K562 (cell line): ENCODE measurements at regions not wholly inside any gene's neighbourhood (a gene's known extent, or its start where the extent isn't known, plus 50 kb on each side); places are given as distances from the start of the nearest gene placed in this dataset.

Experiments used
- ETV6 ChIP-seq, 3 experiments: fragments of 150-350 bp in 1 of 3; sonication (generic) in 1 of 3; formaldehyde crosslinking in 1 of 3; IDR thresholded peaks; 2 replicates each; pipeline versions ENCODE4 v1.6.1 to v1.8.0; 2014 to 2022; ENCODE audit warnings: borderline replicate concordance in 2 of 3, low read depth in 2 of 3, antibody characterized with exemption in 1 of 3, low read length in 1 of 3, mild to moderate bottlenecking in 1 of 3, missing genetic modification reagents in 1 of 3
- ZBTB40 ChIP-seq, 2 experiments: fragments of 450-650 bp in 1 of 2; sonication (generic) in 1 of 2; formaldehyde crosslinking in 1 of 2; IDR thresholded peaks; 2 replicates each; pipeline versions ENCODE4 v1.7.1 to v1.9.0; 2016 to 2022; ENCODE audit warnings: inconsistent platforms in 1 of 2, mild to moderate bottlenecking in 1 of 2, missing genetic modification reagents in 1 of 2
- ZNF239 ChIP-seq: fragments of 250-450 bp; sonication (Bioruptor Pico); IDR thresholded peaks from 2 replicates; pipeline ENCODE4 v1.4.0; 2020; ENCODE audit warnings: mild to moderate bottlenecking
- TF ChIP-seq, protein P1 (sequence below), 2 experiments: IDR thresholded peaks; 2 replicates each; pipeline ENCODE4 v1.6.1; 2011; ENCODE audit warnings: borderline replicate concordance in 1 of 2, control low read depth in 1 of 2, low read depth in 1 of 2, low read length in 1 of 2, mild to moderate bottlenecking in 1 of 2, mixed read lengths in 1 of 2, moderate library complexity in 1 of 2; ENCODE audit not compliant: insufficient read depth in 1 of 2, insufficient read length in 1 of 2, poor library complexity in 1 of 2, severe bottlenecking in 1 of 2; ENCODE audit errors: extremely low read depth in 1 of 2
- TF ChIP-seq, protein P2 (sequence below): fragments of 450-650 bp; IDR thresholded peaks from one replicate; pipeline ENCODE4 v1.6.1; 2018; ENCODE audit warnings: mild to moderate bottlenecking, moderate library complexity; ENCODE audit not compliant: partially characterized antibody

DNA sequence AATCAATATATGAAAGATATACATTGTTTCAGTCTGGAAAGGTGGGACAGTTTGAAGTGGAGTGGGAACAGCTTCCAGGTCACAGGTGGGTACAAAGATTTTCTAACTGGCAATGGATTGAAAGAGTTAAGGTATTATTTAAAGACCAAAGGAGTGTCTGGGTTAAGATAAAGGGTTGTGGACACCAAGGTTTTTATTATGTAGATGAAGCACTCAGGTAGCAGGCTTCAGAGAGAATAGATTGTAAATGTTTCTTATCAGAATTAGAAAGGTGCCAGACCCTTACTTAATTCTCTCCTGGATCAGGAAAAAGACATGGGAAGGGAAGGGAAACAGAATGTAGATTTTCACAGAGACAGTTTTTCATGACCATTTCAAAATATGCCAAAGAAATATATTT, 1174.8 kb downstream of the MAT2B start (continued):
- TF ChIP-seq, protein P1, sequence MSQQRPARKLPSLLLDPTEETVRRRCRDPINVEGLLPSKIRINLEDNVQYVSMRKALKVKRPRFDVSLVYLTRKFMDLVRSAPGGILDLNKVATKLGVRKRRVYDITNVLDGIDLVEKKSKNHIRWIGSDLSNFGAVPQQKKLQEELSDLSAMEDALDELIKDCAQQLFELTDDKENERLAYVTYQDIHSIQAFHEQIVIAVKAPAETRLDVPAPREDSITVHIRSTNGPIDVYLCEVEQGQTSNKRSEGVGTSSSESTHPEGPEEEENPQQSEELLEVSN (IDR thresholded peaks at IDR 0.05; ENCODE audit: borderline replicate concordance in 1 of 2, extremely low read depth in 1 of 2, insufficient read depth in 1 of 2, insufficient read length in 1 of 2, low read depth in 1 of 2, low read length in 1 of 2, poor library complexity in 1 of 2, severe bottlenecking in 1 of 2) = no peak
- TF ChIP-seq, protein P2, sequence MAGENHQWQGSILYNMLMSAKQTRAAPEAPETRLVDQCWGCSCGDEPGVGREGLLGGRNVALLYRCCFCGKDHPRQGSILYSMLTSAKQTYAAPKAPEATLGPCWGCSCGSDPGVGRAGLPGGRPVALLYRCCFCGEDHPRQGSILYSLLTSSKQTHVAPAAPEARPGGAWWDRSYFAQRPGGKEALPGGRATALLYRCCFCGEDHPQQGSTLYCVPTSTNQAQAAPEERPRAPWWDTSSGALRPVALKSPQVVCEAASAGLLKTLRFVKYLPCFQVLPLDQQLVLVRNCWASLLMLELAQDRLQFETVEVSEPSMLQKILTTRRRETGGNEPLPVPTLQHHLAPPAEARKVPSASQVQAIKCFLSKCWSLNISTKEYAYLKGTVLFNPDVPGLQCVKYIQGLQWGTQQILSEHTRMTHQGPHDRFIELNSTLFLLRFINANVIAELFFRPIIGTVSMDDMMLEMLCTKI = no peak
- TF ChIP-seq ETV6 (IDR thresholded peaks at IDR 0.05; ENCODE audit: borderline replicate concordance in 1 of 2, low read depth in 2 of 2, low read length in 1 of 2) = no peak
- no peak for TF ChIP-seq ETV6 (CRISPR knock-in tag; IDR thresholded peaks at IDR 0.05; ENCODE audit: borderline replicate concordance)
- no peak for TF ChIP-seq ZBTB40 (IDR thresholded peaks at IDR 0.05)
- TF ChIP-seq ZBTB40 (CRISPR knock-in tag; IDR thresholded peaks at IDR 0.05) = no peak
- TF ChIP-seq ZNF239 = no peak
- TF ChIP-seq, all 486 proteins: peak for 0
